Liver (tissue), 8 donors: ENCODE measurements at regions not wholly inside any gene's neighbourhood (a gene's known extent, or its start where the extent isn't known, plus 50 kb on each side); places are given as distances from the start of the nearest gene placed in this dataset.

ENCODE experiments used
- DNase-seq: peaks from one replicate; pipeline ENCODE4 v3.0.0-alpha.2; 2017; ENCODE audit warnings: low spot score
- H3K27ac ChIP-seq, 2 donors: one replicate each; pipeline ENCODE4 v1.7.0; 2013; ENCODE audit warnings: inconsistent platforms in 2 of 2, low read length in 2 of 2, control low read depth in 1 of 2, low read depth in 1 of 2, mild to moderate bottlenecking in 1 of 2
- H3K27me3 ChIP-seq, 4 donors: one replicate each; pipeline versions ENCODE4 v1.6.1 to v1.7.0; 2013; ENCODE audit warnings: low read length in 3 of 4, inconsistent platforms in 1 of 4, mild to moderate bottlenecking in 1 of 4, moderate library complexity in 1 of 4; ENCODE audit not compliant: control insufficient read depth in 4 of 4, insufficient read depth in 4 of 4
- H3K36me3 ChIP-seq, 4 donors: one replicate each; pipeline versions ENCODE4 v1.6.1 to v1.7.0; 2013; ENCODE audit warnings: low read length in 3 of 4, mild to moderate bottlenecking in 3 of 4, low read depth in 1 of 4, moderate library complexity in 1 of 4; ENCODE audit not compliant: control insufficient read depth in 4 of 4, insufficient read depth in 3 of 4
- H3K4me1 ChIP-seq, 4 donors: one replicate each; pipeline versions ENCODE4 v1.6.1 to v1.7.0; 2013; ENCODE audit warnings: low read length in 3 of 4, mild to moderate bottlenecking in 3 of 4, moderate library complexity in 1 of 4; ENCODE audit not compliant: control insufficient read depth in 4 of 4, insufficient read depth in 4 of 4
- H3K4me3 ChIP-seq, 3 donors: one replicate each; pipeline versions ENCODE4 v1.6.1 to v1.7.0; 2013; ENCODE audit warnings: low read length in 3 of 3, control low read depth in 1 of 3, low read depth in 1 of 3, mild to moderate bottlenecking in 1 of 3
- H3K9ac ChIP-seq, 2 donors: one replicate each; pipeline ENCODE4 v1.7.0; 2013; ENCODE audit warnings: low read length in 2 of 2, mild to moderate bottlenecking in 2 of 2, moderate library complexity in 2 of 2, control low read depth in 1 of 2, low read depth in 1 of 2
- H3K9me3 ChIP-seq, 4 donors: one replicate each; pipeline versions ENCODE4 v1.6.1 to v1.7.0; 2013; ENCODE audit warnings: low read length in 3 of 4; ENCODE audit not compliant: control insufficient read depth in 4 of 4
- ATF3 ChIP-seq: IDR thresholded peaks from 2 replicates; pipeline ENCODE4 v1.6.1; 2016; ENCODE audit warnings: antibody characterized with exemption
- CTCF ChIP-seq: fragments of 150-350 bp; IDR thresholded peaks from 2 replicates; pipeline ENCODE4 v1.5.1; 2017; ENCODE audit warnings: improper control_type of control experiment, low read depth, low read length; ENCODE audit not compliant: missing input control
- EGR1 ChIP-seq, 2 donors: IDR thresholded peaks; 2 replicates each; pipeline ENCODE4 v1.6.1; 2016 to 2018; ENCODE audit warnings: antibody characterized with exemption in 2 of 2, low read depth in 2 of 2
- FOXA1 ChIP-seq: IDR thresholded peaks from 2 replicates; pipeline ENCODE4 v1.6.1; 2016; ENCODE audit warnings: antibody characterized with exemption
- FOXA2 ChIP-seq: IDR thresholded peaks from 2 replicates; pipeline ENCODE4 v1.6.1; 2016; ENCODE audit warnings: antibody characterized with exemption
- HNF4A ChIP-seq, 2 donors: conservative IDR thresholded peaks; 2 replicates each; pipeline ENCODE4 v1.6.1; 2016; ENCODE audit warnings: antibody characterized with exemption in 2 of 2, mild to moderate bottlenecking in 2 of 2
- HNF4G ChIP-seq: IDR thresholded peaks from 2 replicates; pipeline ENCODE4 v1.6.1; 2016; ENCODE audit warnings: antibody characterized with exemption
- JUND ChIP-seq, 2 donors: IDR thresholded peaks; 2 replicates each; pipeline ENCODE4 v1.6.1; 2016; ENCODE audit warnings: antibody characterized with exemption in 2 of 2
- MAX ChIP-seq: IDR thresholded peaks from 2 replicates; pipeline ENCODE4 v1.6.1; 2016; ENCODE audit warnings: antibody characterized with exemption
- RAD21 ChIP-seq, 2 donors: IDR thresholded peaks; 2 replicates each; pipeline ENCODE4 v1.6.1; 2016; ENCODE audit warnings: antibody characterized with exemption in 2 of 2, mild to moderate bottlenecking in 2 of 2
- REST ChIP-seq: IDR thresholded peaks from 2 replicates; pipeline ENCODE4 v1.6.1; 2016; ENCODE audit warnings: antibody characterized with exemption, mild to moderate bottlenecking
- SP1 ChIP-seq: IDR thresholded peaks from 2 replicates; pipeline ENCODE4 v1.6.1; 2018; ENCODE audit warnings: antibody characterized with exemption, mild to moderate bottlenecking
- TAF1 ChIP-seq: conservative IDR thresholded peaks from 2 replicates; pipeline ENCODE4 v1.6.1; 2016; ENCODE audit warnings: antibody characterized with exemption, mild to moderate bottlenecking
- YY1 ChIP-seq: IDR thresholded peaks from 2 replicates; pipeline ENCODE4 v1.6.1; 2016; ENCODE audit warnings: antibody characterized with exemption, mild to moderate bottlenecking
- ZBTB33 ChIP-seq: IDR thresholded peaks from 2 replicates; pipeline ENCODE4 v1.6.1; 2016; ENCODE audit warnings: antibody characterized with exemption
- WGBS: extraction: QIAGEN DNeasy Blood & Tissue Kit; methylation state at CpG from one replicate; pipeline ENCODE4 v1.1.7; 2013; 5-methylcytosine and 5-hydroxymethylcytosine counted together
- donor health status: healthy.
- donor health status: healthy.
- donor health status: healthy.
- donor health status: healthy.
- donor health status: healthy.

- Histone ChIP-seq H3K9ac (no peak overlapping the region), H3K9me3 (no peaks in the 10 kb centered on the region), H3K27ac (no peak overlapping the region), H3K4me3 (no peak overlapping the region), H3K36me3 (no peaks in the 10 kb centered on the region), H3K4me1 (no peaks in the 10 kb centered on the region), H3K27me3 (no peaks in the 10 kb centered on the region)
- TF ChIP-seq ATF3, result no peak
- TF ChIP-seq FOXA2, result no peak
- TF ChIP-seq YY1, result no peak
- TF ChIP-seq FOXA1, result no peak
- TF ChIP-seq HNF4A (conservative IDR thresholded peaks at IDR 0.05), result no peak
- WGBS, result 51% methylated on average over 5 of the region's 5 CpGs
- no peak for DNase-seq
Measured at GRCh38 chr3:161600173-161600572, 103.6 kb downstream of the OTOL1 start.

GRCh38 chr3:161602475-161602874, 105.9 kb downstream of the OTOL1 start:
- Histone ChIP-seq H3K4me1 (no peaks in the 10 kb centered on the region), H3K4me3 (no peak overlapping the region), H3K36me3 (no peaks in the 10 kb centered on the region), H3K27ac (no peak overlapping the region), H3K9me3 (no peaks in the 10 kb centered on the region), H3K27me3 (no peaks in the 10 kb centered on the region), H3K9ac (no peak overlapping the region)
- TF ChIP-seq ZBTB33 (no peak), YY1 (no peak), RAD21 (IDR thresholded peaks at IDR 0.05) (no peak), CTCF (no peak), FOXA2 (no peak)
- no peak for DNase-seq
- 56% methylated on average over 1 of the region's 1 CpG for WGBS

GRCh38 chr3:161602918-161603317, 106.3 kb downstream of the OTOL1 start:
- Histone ChIP-seq H3K9ac (no peak overlapping the region), H3K36me3 (no peaks in the 10 kb centered on the region), H3K4me1 (no peaks in the 10 kb centered on the region), H3K4me3 (no peak overlapping the region), H3K9me3 (no peaks in the 10 kb centered on the region), H3K27me3 (no peaks in the 10 kb centered on the region), H3K27ac (no peak overlapping the region)
- no peak for DNase-seq
- no peak for TF ChIP-seq ATF3
- TF ChIP-seq SP1, result no peak
- no peak for TF ChIP-seq RAD21 (IDR thresholded peaks at IDR 0.05)
- TF ChIP-seq YY1, result no peak
- no peak for TF ChIP-seq HNF4A (conservative IDR thresholded peaks at IDR 0.05)
- TF ChIP-seq REST, result no peak
- TF ChIP-seq JUND (IDR thresholded peaks at IDR 0.05), result no peak
- TF ChIP-seq HNF4G, result no peak
- TF ChIP-seq ZBTB33, result no peak
- TF ChIP-seq CTCF, result no peak
- no peak for TF ChIP-seq FOXA1
- TF ChIP-seq FOXA2, result no peak
- TF ChIP-seq TAF1, result no peak
- no peak for TF ChIP-seq EGR1 (IDR thresholded peaks at IDR 0.05; ENCODE audit: low read depth in 2 of 2)
- TF ChIP-seq MAX, result no peak
